HG02759 (cell line): ENCODE measurements at regions not wholly inside any gene's neighbourhood (a gene's known extent, or its start where the extent isn't known, plus 50 kb on each side); places are given as distances from the start of the nearest gene placed in this dataset.

Experiments
- ATAC-seq: cut with Tn5 transposase; IDR thresholded peaks from one replicate; pipeline ENCODE4 v1.9.1; 2021; ENCODE audit warnings: mild to moderate bottlenecking, moderate library complexity; ENCODE audit not compliant: unreplicated experiment

DNA sequence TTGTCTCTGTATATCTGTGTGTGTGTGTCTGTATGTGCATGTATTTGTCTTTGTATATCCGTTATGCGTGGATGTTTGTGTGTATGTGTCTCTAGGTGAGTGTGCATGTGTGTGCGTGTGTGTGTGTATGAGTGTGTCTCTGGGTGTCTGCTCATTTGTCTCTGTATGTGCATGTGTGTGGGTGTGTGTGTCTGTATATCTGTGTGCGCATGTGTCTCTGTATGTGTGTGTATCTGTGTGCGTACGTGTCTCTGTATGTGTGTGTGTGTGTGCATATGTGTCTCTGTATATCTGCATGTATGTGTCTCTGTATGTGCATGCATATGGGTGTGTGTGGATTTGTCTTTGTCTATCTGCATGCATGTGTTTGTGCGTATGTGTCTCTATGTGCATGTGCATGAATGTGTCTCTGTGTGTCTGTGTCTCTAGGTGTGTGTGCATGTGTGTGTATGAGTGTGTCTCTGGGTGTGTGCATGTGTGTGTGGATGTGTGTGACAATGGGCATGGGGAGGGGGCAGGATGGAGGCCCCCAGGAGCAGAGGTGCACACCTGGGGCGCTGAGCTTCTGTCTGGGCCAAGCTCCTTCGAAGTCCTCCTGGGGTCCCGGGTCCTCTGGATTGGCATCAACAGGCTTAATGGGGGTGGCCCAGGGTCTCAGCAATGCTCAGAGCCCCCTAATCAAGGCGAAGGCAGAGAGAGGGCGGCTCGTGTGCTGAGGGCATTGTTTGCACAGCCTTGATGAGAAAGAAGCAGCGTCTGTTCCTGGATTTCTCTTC lies 373.4 kb upstream of the IRX4 start:
- no peak for ATAC-seq

GRCh38 chr5:2254880-2255750 lies 372.4 kb upstream of the IRX4 start:
- ATAC-seq, result no peak

GRCh38 chr5:2254406-2254805 lies 371.7 kb upstream of the IRX4 start:
- no peak for ATAC-seq

DNA sequence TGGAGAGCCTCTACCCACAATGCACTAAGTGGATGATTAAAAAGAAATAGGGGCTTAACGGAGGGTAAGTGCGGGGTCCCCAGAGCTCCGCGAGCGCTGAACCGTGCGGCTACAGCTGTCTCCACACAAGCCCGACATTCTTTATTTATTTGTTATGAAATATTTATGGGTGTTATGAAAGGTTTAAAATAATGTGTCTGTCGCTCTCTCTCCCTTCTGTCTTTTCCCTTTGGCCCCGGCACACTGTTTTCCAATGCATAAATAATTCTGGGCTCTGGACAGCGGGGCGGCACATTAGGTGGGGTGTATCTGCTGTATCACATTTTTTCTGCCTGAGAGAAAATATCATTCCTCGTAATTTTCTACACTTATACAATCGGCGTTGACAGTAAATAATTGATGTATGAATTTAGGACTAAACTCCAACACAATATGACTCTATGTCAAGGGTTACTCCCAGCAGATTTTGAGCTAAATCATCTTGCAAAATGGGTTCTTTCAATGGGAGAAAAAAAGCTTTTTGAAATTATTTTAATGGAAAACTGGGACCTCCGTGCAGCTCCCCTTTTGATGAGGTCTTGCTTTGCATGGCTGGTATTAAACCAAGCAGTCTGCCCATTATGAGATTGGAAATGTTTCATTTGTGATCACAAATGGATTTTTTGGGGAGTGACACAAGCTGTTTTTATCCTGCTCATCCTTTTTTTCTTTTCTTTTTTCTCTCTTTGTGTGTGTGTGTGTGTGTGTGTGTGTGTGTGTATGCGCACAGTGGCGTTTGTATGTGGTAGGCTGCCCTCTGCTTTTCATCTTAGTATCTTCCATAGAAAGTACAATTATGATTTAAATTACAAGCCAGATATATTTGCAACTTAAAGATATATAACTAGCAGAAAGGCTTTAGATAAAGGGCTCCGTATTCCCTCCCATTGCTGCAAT lies 370.6 kb upstream of the IRX4 start:
- no peak for ATAC-seq

DNA sequence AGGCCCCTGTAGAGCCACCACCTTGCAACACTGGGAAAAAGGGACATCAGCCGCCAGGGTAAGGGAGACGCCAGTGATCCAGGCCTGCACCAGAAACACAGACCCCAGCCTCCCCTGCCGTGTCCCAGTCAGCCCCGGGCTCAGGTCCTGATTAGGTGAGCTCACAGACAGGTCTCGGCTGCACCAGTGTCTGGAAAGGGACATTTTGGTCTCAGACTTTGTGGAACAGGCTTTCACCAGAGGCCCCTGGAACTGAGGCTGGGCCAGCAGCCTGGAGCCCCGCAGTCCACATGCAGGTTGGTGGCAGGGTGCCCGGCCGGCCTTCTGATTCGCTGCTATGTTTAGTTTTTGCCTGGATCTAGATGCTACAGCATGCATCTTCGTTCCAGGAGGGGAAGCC lies 369.0 kb upstream of the IRX4 start:
- ATAC-seq, result no peak

DNA sequence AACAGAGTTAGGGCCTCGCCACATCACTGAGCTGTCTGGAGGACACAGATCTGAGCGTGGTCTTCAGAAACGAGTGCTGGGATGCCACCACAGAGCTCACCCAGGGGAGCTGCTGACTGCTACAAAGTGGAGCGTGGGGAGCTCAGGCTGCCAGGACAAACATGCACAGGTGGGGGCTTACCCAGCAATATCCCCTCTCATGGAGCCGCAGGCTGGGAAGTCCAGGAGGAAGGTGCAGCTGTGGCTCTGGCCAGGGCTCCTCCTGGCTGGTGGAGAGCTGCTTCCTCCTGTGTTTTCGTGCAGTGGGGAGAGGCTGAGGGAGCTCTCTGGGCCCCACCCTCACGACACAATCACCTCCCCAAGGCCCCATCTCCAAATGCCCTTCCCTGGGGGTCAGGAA lies 368.6 kb upstream of the IRX4 start:
- no peak for ATAC-seq

GRCh38 chr5:2250365-2250950 lies 367.7 kb upstream of the IRX4 start:
- no peak for ATAC-seq

DNA sequence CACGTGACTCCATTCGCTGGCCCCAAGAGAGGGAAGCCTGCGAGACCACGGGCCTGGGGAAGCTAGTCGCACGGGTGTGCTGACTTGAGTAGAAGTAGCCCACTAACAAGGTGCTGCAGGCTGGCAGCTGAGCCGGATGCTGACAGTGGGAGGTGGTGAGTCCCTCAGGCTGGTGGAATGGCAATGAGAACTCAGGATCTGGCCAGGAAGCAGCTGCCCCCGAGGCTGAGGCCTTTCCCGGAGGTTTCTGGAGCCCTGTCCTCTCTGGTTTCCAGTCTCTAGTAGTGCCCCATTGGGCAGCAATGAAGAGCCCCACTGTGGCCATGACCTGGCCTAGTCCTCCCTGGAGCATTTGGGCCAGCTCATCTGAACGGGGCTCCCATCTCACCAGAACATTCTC lies 366.7 kb upstream of the IRX4 start:
- ATAC-seq, result no peak

GRCh38 chr5:2249026-2249425 lies 366.3 kb upstream of the IRX4 start:
- ATAC-seq, result no peak

GRCh38 chr5:2242539-2242938 lies 359.8 kb upstream of the IRX4 start:
- ATAC-seq, result no peak

GRCh38 chr5:2241842-2242241 lies 359.1 kb upstream of the IRX4 start:
- ATAC-seq, result no peak

DNA sequence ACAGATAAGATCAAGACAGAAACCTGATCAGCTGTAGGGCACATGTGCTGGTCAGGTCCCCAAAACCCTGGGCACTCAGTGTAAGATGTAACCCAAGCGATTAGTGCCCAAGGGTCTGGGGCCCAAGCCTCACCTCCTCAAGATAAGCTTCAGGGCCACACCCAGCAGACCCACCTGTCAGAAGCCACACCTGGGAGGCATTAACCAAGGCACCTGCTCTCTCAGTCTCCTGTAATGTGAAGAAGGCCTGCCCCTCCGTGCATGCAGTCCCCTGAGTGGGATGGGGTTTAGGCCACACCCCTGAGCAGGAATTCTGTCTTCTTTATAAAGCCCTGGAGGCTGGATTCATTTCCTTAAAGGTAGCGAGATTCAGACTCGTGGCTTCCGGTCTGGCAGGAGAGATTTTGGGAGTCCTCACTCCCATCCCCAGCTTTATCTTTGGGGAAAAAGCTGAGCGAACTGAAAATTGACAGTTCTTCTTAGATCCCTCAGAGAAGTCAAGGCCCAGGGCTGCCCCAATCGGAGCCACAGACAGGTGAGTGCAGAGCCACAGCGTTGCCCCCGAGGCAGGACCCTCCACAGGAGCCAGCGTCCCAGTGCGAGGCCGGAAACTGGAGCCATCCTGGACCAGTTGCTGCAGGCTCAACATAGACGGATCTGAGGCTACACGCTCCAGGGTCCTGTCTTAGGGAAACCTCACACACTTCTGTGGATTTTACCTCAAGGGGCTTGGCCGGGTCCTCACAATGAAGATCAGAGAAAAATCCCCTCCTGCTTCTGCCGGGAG lies 357.6 kb upstream of the IRX4 start:
- ATAC-seq, result no peak

- ATAC-seq, result no peak
Observed at GRCh38 chr5:2239201-2239910, 356.6 kb upstream of the IRX4 start.

- ATAC-seq, result no peak
Observed at GRCh38 chr5:2238732-2239131, 356.0 kb upstream of the IRX4 start.

- no peak for ATAC-seq
Observed at GRCh38 chr5:2227433-2227832, 344.7 kb upstream of the IRX4 start.

DNA sequence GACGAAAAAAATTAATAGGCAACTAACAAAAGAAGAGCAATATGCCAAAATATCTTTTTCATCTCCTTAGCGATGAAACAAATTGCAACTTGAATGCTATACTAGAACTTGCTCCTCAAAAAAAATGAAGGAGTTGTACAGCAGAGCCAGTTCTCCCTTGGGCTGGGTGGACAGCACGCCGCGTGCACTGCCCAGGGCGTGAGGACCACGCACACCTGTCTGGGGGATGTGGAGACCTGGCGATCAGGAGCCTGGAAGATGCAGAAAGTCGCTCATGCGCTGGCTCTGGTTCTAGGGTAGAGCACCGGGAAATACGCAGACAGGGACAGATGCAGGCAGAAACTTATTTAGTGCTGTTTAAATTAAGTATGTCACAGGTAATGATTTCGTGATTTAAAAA lies 342.0 kb upstream of the IRX4 start:
- ATAC-seq, result no peak

GRCh38 chr5:2223303-2223702 lies 340.6 kb upstream of the IRX4 start:
- no peak for ATAC-seq

- no peak for ATAC-seq
Observed at GRCh38 chr5:2222246-2222992, 339.7 kb upstream of the IRX4 start.

DNA sequence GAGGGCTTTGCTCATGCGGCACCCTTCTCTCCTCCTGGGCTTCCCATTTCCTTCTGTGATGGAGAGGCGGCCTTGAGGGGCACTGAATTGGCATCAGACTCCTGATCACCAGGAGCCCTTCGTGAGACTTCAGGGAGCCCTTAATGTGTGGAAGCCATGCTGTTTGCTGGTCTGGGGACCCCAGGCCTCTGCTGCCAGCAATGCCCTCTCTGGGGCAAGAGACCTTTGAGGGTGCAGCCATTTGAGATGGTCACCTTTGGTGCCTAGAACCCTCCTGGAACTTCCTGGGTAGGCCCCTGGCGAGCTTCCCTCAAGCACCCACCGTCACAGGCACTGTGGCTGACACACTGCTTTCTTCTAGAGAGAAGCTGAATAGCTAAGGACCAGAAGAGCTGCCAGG lies 338.7 kb upstream of the IRX4 start:
- ATAC-seq, result no peak
